Activated CD8-positive, alpha-beta T cell treated with anti-CD3 and anti-CD28 coated beads, Interleukin-2, amount 10 ng/mL, durations not matched to agents 7 days and 5 days (primary cell): ENCODE measurements at regions not wholly inside any gene's neighbourhood (a gene's known extent, or its start where the extent isn't known, plus 50 kb on each side); places are given as distances from the start of the nearest gene placed in this dataset.

Experiments used
- ATAC-seq: fragments of 150-1000 bp; cut with Tn5 transposase; one replicate; pipeline ENCODE4 v1.10.0; 2021; ENCODE audit warnings: moderate library complexity
- CTCF ChIA-PET: fragments of 350-600 bp; sonication (Branson Sonifier 250); formaldehyde crosslinking; loops from one replicate; lab custom pipeline; 2021; ENCODE audit warnings: antibody characterized with exemption; lab: Charles Lee
- POLR2A ChIA-PET: fragments of 350-600 bp; sonication (Branson Sonifier 250); formaldehyde crosslinking; loops from one replicate; lab custom pipeline; 2021; ENCODE audit warnings: antibody characterized with exemption; lab: Charles Lee
- DNase-seq: peaks from one replicate; pipeline ENCODE4 v3.0.0-alpha.2; 2020
- H3K27ac Mint-ChIP-seq: one replicate; pipeline ENCODE4 v1.8.0; 2021; ENCODE audit warnings: mild to moderate bottlenecking, mixed read lengths
- H3K27me3 Mint-ChIP-seq: one replicate; pipeline ENCODE4 v1.8.0; 2021; ENCODE audit warnings: low read depth, mixed read lengths
- H3K36me3 Mint-ChIP-seq: one replicate; pipeline ENCODE4 v1.8.0; 2021; ENCODE audit warnings: low read depth, mixed read lengths
- H3K4me1 Mint-ChIP-seq: one replicate; pipeline ENCODE4 v1.8.0; 2021; ENCODE audit warnings: low read depth, mixed read lengths
- H3K4me3 Mint-ChIP-seq: one replicate; pipeline ENCODE4 v1.8.0; 2021; ENCODE audit warnings: mild to moderate bottlenecking, mixed read lengths
- H3K9me3 Mint-ChIP-seq: one replicate; pipeline ENCODE4 v1.8.0; 2022; ENCODE audit warnings: mixed read lengths; ENCODE audit not compliant: insufficient read depth

DNA sequence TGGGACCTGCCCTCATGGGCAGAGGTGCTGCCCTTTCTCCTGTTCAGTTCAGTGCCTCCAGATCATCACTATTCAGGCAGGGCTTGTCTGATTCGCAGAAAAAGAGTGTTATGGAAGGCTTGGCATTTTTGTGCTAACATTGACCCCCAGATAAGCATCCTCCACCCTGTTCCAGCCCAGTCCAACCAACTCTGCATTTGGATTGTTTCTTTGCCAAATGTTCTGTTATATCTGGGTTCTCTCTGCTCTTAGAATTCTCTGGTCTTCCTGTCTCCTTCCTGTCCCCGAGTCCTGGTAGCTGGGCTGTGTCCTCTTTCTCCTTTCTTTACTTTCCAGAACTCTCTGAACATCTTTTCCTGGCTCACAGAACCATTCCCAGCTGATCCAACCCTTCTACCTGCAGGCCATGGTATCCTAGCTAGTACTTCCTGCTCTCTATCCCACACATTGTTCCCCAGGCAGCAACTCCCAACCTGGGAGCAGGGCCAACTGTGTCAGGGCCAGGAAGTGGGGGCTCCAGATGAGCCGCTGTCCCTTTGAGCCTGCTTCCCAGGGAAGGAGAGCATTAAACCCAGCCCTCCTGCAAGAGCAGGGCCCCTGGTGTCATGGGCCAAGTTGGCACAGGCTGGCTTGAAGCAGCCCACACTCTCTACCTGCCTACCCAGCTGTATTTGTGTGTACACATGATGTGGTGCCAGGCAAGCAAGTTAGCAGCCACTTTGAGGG lies 280.7 kb upstream of the CADM1 start:
- ChIA-PET POLR2A (no interaction called here), CTCF (no interaction called here)
- no peak for DNase-seq
- Mint-ChIP-seq H3K27me3 (no peaks in the 10 kb centered on the region), H3K9me3 (no peaks in the 10 kb centered on the region), H3K27ac (no peak overlapping the region), H3K4me3 (no peak overlapping the region), H3K4me1 (no peaks in the 10 kb centered on the region), H3K36me3 (no peaks in the 10 kb centered on the region)
- no peak for ATAC-seq

DNA sequence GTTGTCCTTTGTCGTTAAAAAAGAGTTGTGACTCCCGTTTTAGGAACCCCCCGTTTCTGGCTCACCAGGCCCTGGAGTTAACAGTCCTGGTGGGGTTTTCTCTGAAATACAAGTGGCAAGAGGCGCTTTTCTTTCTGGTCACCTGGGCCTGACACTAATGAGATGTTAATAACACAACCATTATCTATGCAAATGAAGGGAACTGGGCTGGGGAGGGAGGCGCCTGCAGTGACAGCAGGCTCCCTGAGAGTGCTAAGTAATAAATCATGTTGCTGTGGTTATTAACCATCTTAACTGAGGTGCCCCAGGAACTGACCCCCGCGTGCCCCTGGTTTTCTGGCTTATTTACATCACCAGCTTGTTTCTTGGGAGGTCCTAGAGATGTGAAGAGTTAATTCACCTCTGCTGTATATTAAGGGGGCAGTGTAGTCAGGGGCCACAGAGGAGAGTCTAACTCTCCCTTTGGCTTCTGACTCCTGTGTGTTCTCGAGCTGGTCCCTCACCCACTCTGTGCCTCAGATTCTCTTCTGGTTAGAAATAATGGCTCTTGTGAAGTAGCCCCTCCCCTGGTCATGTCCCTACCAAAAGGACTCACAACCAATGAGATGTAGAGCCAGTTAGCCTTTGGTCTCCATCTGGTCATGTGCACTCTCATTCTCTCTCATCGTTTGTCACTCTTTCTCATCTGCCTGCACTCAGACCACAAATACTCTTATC lies 276.6 kb upstream of the CADM1 start:
- no peaks in the 10 kb centered on the region for H3K4me1 Mint-ChIP-seq
- no peaks in the 10 kb centered on the region for H3K9me3 Mint-ChIP-seq
- DNase-seq (no peak), ATAC-seq (no peak)
- H3K4me3 Mint-ChIP-seq = no peak overlapping the region
- H3K27me3 Mint-ChIP-seq = no peaks in the 10 kb centered on the region
- H3K36me3 Mint-ChIP-seq = no peaks in the 10 kb centered on the region
- CTCF ChIA-PET = no interaction called here
- POLR2A ChIA-PET = no interaction called here
- no peak overlapping the region for H3K27ac Mint-ChIP-seq

DNA sequence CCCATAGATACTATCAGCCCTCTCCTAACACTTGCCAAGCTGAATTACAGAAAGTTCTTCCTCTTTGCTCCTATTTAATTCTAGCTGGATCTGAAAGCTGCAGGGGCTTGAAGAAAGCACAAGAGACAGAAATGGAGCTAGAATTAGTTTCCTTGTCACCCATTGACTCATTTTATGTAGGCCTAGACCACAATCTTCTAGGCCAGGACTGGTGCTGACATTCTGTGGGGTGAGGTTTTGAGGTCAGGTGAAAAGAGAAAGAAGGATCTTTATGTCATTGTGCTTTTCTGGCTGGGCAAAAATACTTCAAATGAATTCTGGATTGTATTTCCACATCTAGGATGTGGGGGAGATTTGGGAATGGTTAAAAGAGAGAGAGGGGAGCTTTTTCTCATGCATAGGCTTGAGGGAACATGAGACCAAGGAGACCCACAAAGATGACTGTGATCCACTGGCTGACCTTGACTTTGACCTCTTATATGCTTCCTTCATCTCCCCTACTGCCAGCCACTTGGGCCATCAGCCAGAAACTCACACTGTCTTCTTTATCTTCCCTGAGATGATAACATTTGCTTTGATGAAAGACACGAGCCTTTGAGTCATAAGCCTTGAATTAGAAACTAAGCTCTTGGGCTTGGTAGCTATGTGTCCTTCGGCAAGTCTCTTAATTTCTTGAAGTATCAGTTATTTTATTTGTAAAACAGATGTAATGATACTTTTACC lies 274.9 kb upstream of the CADM1 start:
- Mint-ChIP-seq H3K4me3 (no peak overlapping the region), H3K27me3 (no peaks in the 10 kb centered on the region), H3K9me3 (no peaks in the 10 kb centered on the region), H3K27ac (no peak overlapping the region), H3K36me3 (no peaks in the 10 kb centered on the region), H3K4me1 (no peaks in the 10 kb centered on the region)
- CTCF ChIA-PET = no interaction called here
- DNase-seq = no peak
- POLR2A ChIA-PET = no interaction called here
- ATAC-seq = no peak

- no peak for ATAC-seq
- CTCF ChIA-PET = no interaction called here
- H3K4me3 Mint-ChIP-seq = no peak overlapping the region
These were observed 272.7 kb upstream of the CADM1 start for GRCh38 chr11:115776916-115777315.

DNA sequence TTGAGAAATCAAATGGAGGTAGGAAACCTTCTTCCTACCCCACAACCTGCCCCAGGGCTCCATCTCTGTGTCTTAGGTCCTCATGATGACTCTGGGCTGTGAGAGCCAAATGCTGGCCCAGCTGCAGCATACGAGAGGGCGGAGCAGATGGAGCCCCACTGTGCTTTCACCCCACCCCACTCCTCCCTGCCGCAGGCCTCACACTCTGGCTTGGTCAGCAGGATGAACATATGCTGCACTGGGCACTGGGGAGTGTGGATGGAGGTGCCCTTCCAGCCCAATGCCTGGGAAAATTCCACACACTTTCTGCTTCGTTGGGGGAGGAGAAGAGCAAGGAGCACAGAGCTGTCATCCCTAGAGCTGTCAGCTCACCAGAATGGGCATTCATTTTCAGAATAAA lies 271.6 kb upstream of the CADM1 start:
- no peaks in the 10 kb centered on the region for H3K36me3 Mint-ChIP-seq
- ATAC-seq = no peak
- CTCF ChIA-PET = no interaction called here

More at GRCh38 chr11:115776916-115777315, 272.7 kb upstream of the CADM1 start:
- POLR2A ChIA-PET = no interaction called here
- H3K9me3 Mint-ChIP-seq = no peaks in the 10 kb centered on the region
- no peak for DNase-seq
- no peak overlapping the region for H3K27ac Mint-ChIP-seq
- H3K36me3 Mint-ChIP-seq = no peaks in the 10 kb centered on the region
- H3K27me3 Mint-ChIP-seq = no peaks in the 10 kb centered on the region
- H3K4me1 Mint-ChIP-seq = no peaks in the 10 kb centered on the region

GRCh38 chr11:115774756-115775155 lies 270.5 kb upstream of the CADM1 start:
- H3K9me3 Mint-ChIP-seq = no peaks in the 10 kb centered on the region
- ATAC-seq = no peak
- H3K27me3 Mint-ChIP-seq = no peaks in the 10 kb centered on the region
- H3K4me1 Mint-ChIP-seq = no peaks in the 10 kb centered on the region
- H3K4me3 Mint-ChIP-seq = no peak overlapping the region
- no peak overlapping the region for H3K27ac Mint-ChIP-seq
- ChIA-PET CTCF (interaction anchor here (0.6 kb wide), 1 partner anchor 1879 kb away, joined by 4 read pairs; no protein-coding TSS in a partner anchor), POLR2A (no interaction called here)
- no peak for DNase-seq
- no peaks in the 10 kb centered on the region for H3K36me3 Mint-ChIP-seq

More for the DNA sequence above, 271.6 kb upstream of the CADM1 start:
- H3K4me1 Mint-ChIP-seq = no peaks in the 10 kb centered on the region
- H3K4me3 Mint-ChIP-seq = no peak overlapping the region
- POLR2A ChIA-PET = no interaction called here
- H3K27ac Mint-ChIP-seq = no peak overlapping the region
- no peak for DNase-seq
- no peaks in the 10 kb centered on the region for H3K9me3 Mint-ChIP-seq
- no peaks in the 10 kb centered on the region for H3K27me3 Mint-ChIP-seq

DNA sequence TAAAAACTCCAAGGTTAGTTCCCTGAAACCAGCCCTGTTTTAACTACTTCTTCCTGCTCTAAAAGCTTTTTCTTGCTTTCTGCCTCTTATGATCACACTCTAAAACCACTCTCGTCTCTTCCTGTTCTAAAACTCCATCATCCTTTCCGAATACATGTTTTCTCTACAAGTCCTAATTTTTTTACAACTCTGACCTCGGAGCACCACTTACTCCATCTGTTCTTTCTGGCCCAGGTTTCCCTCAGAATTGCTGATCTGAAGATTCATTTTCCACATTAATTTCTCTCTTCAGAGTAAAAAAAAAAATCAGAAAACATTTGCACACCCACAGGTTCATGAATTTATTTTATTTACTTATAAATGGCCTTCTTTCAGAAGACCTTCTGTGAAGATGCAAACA lies 265.7 kb upstream of the CADM1 start:
- no peaks in the 10 kb centered on the region for H3K27me3 Mint-ChIP-seq
- POLR2A ChIA-PET = no interaction called here
- DNase-seq (no peak), ATAC-seq (no peak)
- no peaks in the 10 kb centered on the region for H3K36me3 Mint-ChIP-seq
- CTCF ChIA-PET = no interaction called here
- no peaks in the 10 kb centered on the region for H3K4me1 Mint-ChIP-seq
- H3K4me3 Mint-ChIP-seq = no peak overlapping the region
- H3K27ac Mint-ChIP-seq = no peak overlapping the region
- H3K9me3 Mint-ChIP-seq = no peaks in the 10 kb centered on the region

DNA sequence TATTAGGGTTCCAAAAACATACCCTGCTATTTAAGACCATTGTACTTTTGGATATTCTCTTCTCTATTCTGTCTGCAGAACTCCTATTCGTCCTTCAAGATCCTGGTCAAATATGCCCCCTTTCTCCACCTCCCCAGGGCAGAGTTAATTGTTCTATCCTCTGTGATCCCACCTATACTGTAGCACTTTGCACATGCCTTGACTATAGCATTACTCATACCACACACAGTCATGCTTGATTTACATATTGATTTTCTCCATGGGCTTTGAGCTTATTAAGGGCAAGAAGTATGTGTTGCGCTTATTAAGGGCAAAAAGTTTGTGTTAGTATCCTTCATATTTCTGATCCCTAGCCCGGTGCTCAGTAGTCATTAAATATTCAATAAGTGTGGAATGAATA lies 263.7 kb upstream of the CADM1 start:
- no peak overlapping the region for H3K4me3 Mint-ChIP-seq
- H3K36me3 Mint-ChIP-seq = no peaks in the 10 kb centered on the region
- no peak for ATAC-seq
- H3K27me3 Mint-ChIP-seq = no peaks in the 10 kb centered on the region
- no peak overlapping the region for H3K27ac Mint-ChIP-seq
- ChIA-PET CTCF (no interaction called here), POLR2A (no interaction called here)
- no peak for DNase-seq
- no peaks in the 10 kb centered on the region for H3K4me1 Mint-ChIP-seq
- H3K9me3 Mint-ChIP-seq = no peaks in the 10 kb centered on the region

GRCh38 chr11:115767047-115767802 lies 263.0 kb upstream of the CADM1 start:
- no peak overlapping the region for H3K4me3 Mint-ChIP-seq
- ChIA-PET CTCF (no interaction called here), POLR2A (no interaction called here)
- H3K27ac Mint-ChIP-seq = no peak overlapping the region
- H3K4me1 Mint-ChIP-seq = no peaks in the 10 kb centered on the region
- H3K9me3 Mint-ChIP-seq = no peaks in the 10 kb centered on the region
- no peaks in the 10 kb centered on the region for H3K36me3 Mint-ChIP-seq
- no peak for DNase-seq
- no peak for ATAC-seq
- no peaks in the 10 kb centered on the region for H3K27me3 Mint-ChIP-seq

GRCh38 chr11:115766561-115766960 lies 262.3 kb upstream of the CADM1 start:
- ATAC-seq (no peak), DNase-seq (no peak)
- Mint-ChIP-seq H3K4me3 (no peak overlapping the region), H3K36me3 (no peaks in the 10 kb centered on the region), H3K27ac (no peak overlapping the region), H3K27me3 (no peaks in the 10 kb centered on the region), H3K9me3 (no peaks in the 10 kb centered on the region), H3K4me1 (no peaks in the 10 kb centered on the region)
- POLR2A ChIA-PET = no interaction called here
- CTCF ChIA-PET = no interaction called here

GRCh38 chr11:115765803-115766239 lies 261.6 kb upstream of the CADM1 start:
- H3K27ac Mint-ChIP-seq = no peak overlapping the region
- ATAC-seq (no peak), DNase-seq (no peak)
- ChIA-PET CTCF (no interaction called here), POLR2A (interaction anchor here (0.6 kb wide), 1 partner anchor 312 kb away, joined by 3 read pairs; no protein-coding TSS in a partner anchor)
- no peaks in the 10 kb centered on the region for H3K36me3 Mint-ChIP-seq
- no peaks in the 10 kb centered on the region for H3K4me1 Mint-ChIP-seq
- H3K4me3 Mint-ChIP-seq = no peak overlapping the region
- H3K27me3 Mint-ChIP-seq = peaks cover under 1% of the 10 kb centered on the region
- no peaks in the 10 kb centered on the region for H3K9me3 Mint-ChIP-seq
